ENCODE measurements at regions not wholly inside any gene's neighbourhood (a gene's known extent, or its start where the extent isn't known, plus 50 kb on each side); places are given as distances from the start of the nearest gene placed in this dataset.

GRCh38 chr2:116435648-116436047 is 1378.8 kb upstream of the DDX18 start:
- Histone ChIP-seq H3K4me3 (ENCODE audit: low read depth, low read length, poor library complexity, severe bottlenecking) (no peak overlapping the region), H3K27me3 (replicated peaks; ENCODE audit: insufficient read depth, low read depth, low read length, poor library complexity) (no peaks in the 10 kb centered on the region)

GRCh38 chr2:116440104-116440653 is 1374.3 kb upstream of the DDX18 start:
- no peak for TF ChIP-seq CTCF (conservative IDR thresholded peaks at IDR 0.05; ENCODE audit: low read depth, low read length)
- TF ChIP-seq EZH2 (IDR thresholded peaks at IDR 0.05; ENCODE audit: borderline replicate concordance, low read depth, low read length, poor library complexity, severe bottlenecking): no peak
- no TSS peak for BruUV-seq (replicated peaks)
- no peak for DNase-seq (ENCODE audit: low spot score)
- intact Hi-C loops (cut with micrococcal nuclease; ENCODE audit: unreplicated experiment): no loop called here
- ChIA-PET POLR2A (ENCODE audit: low non-redundant PET) (no interaction called here), CTCF (no interaction called here)
- Histone ChIP-seq H3K27me3 (replicated peaks; ENCODE audit: insufficient read depth, low read depth, low read length, poor library complexity) (no peaks in the 10 kb centered on the region), H3K4me1 (ENCODE audit: insufficient read depth, low read length, poor library complexity, severe bottlenecking) (no peaks in the 10 kb centered on the region), H3K36me3 (ENCODE audit: insufficient read depth, low read length, poor library complexity, severe bottlenecking) (no peaks in the 10 kb centered on the region), H3K27ac (ENCODE audit: low read depth, low read length, poor library complexity, severe bottlenecking) (no peak overlapping the region), H3K4me3 (ENCODE audit: low read depth, low read length, poor library complexity, severe bottlenecking) (no peak overlapping the region), H3K9me3 (ENCODE audit: low read depth, low read length, poor library complexity, severe bottlenecking) (peaks cover 20% of the 10 kb centered on the region)

More at GRCh38 chr2:116435648-116436047, 1378.8 kb upstream of the DDX18 start:
- intact Hi-C loops (cut with micrococcal nuclease; ENCODE audit: unreplicated experiment): no loop called here
- CTCF ChIA-PET: no interaction called here
- no peaks in the 10 kb centered on the region for H3K4me1 ChIP-seq (ENCODE audit: insufficient read depth, low read length, poor library complexity, severe bottlenecking)
- no peak overlapping the region for H3K27ac ChIP-seq (ENCODE audit: low read depth, low read length, poor library complexity, severe bottlenecking)
- H3K9me3 ChIP-seq (ENCODE audit: low read depth, low read length, poor library complexity, severe bottlenecking): peaks cover 13% of the 10 kb centered on the region
- no TSS peak for BruUV-seq (replicated peaks)
- TF ChIP-seq CTCF (conservative IDR thresholded peaks at IDR 0.05; ENCODE audit: low read depth, low read length) (no peak), EZH2 (IDR thresholded peaks at IDR 0.05; ENCODE audit: borderline replicate concordance, low read depth, low read length, poor library complexity, severe bottlenecking) (no peak)
- POLR2A ChIA-PET (ENCODE audit: low non-redundant PET): no interaction called here
- no peak for DNase-seq (ENCODE audit: low spot score)
- no peaks in the 10 kb centered on the region for H3K36me3 ChIP-seq (ENCODE audit: insufficient read depth, low read length, poor library complexity, severe bottlenecking)

- BruUV-seq (replicated peaks): no TSS peak
- H3K27ac ChIP-seq (ENCODE audit: low read depth, low read length, poor library complexity, severe bottlenecking): no peak overlapping the region
- H3K27me3 ChIP-seq (replicated peaks; ENCODE audit: insufficient read depth, low read depth, low read length, poor library complexity): no peaks in the 10 kb centered on the region
- TF ChIP-seq CTCF (conservative IDR thresholded peaks at IDR 0.05; ENCODE audit: low read depth, low read length) (no peak), EZH2 (IDR thresholded peaks at IDR 0.05; ENCODE audit: borderline replicate concordance, low read depth, low read length, poor library complexity, severe bottlenecking) (no peak)
- no peaks in the 10 kb centered on the region for H3K4me1 ChIP-seq (ENCODE audit: insufficient read depth, low read length, poor library complexity, severe bottlenecking)
- ChIA-PET POLR2A (ENCODE audit: low non-redundant PET) (no interaction called here), CTCF (no interaction called here)
- DNase-seq (ENCODE audit: low spot score): no peak
- intact Hi-C loops (cut with micrococcal nuclease; ENCODE audit: unreplicated experiment): no loop called here
- no peak overlapping the region for H3K4me3 ChIP-seq (ENCODE audit: low read depth, low read length, poor library complexity, severe bottlenecking)
- peaks cover 31% of the 10 kb centered on the region for H3K9me3 ChIP-seq (ENCODE audit: low read depth, low read length, poor library complexity, severe bottlenecking)
- H3K36me3 ChIP-seq (ENCODE audit: insufficient read depth, low read length, poor library complexity, severe bottlenecking): no peaks in the 10 kb centered on the region
These were observed 1372.1 kb upstream of the DDX18 start for GRCh38 chr2:116442418-116442817.
